ENCODE measurements at regions not wholly inside any gene's neighbourhood (a gene's known extent, or its start where the extent isn't known, plus 50 kb on each side); places are given as distances from the start of the nearest gene placed in this dataset.

DNA sequence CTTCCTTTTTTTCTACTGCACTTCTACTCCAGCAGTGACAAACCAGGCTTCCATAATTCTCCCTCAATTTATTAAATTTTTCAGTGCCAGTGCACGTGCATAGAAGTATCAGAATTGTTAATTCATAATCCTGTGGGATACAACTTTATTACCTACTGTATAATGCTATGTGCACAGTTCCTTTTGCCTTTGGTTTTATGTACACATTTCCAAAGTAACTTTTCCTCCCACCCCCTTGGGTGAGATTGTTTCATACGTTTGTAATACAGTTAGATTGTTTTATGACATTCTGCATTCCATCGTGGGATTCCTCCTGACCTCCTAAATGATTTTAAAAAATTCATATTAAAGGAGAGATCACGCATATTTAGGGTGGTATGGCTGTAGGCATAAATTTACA lies 128.1 kb downstream of the TTC6 start:
- H3K4me1 Mint-ChIP-seq (ENCODE audit: low read depth, unreplicated experiment) = no peaks in the 10 kb centered on the region
- CTCF ChIA-PET = no interaction called here

DNA sequence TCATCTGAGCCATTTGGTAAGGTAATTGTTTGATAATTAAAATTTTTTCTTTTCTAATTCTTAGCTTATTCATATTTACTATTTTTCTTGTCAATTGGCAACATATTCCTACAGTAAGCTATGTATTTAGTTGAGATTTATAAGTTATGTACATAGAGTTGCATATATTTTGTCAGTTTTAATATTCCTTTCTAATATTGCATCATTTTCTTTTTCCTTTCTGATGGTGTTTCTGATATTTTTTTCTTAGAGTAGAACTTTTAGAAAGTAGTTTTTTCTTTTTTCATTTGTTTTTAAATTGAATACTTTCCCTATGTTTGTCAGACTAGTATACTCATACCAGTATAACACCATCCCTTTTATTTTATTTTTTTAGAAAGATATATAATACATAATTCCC lies 131.3 kb downstream of the TTC6 start:
- no peak for DNase-seq
- H3K4me3 Mint-ChIP-seq (ENCODE audit: low read depth, unreplicated experiment) = no peak overlapping the region
- no peaks in the 10 kb centered on the region for H3K4me1 Mint-ChIP-seq (ENCODE audit: low read depth, unreplicated experiment)
- intact Hi-C loops (cut with micrococcal nuclease; ENCODE audit: unreplicated experiment) = no loop called here
- TF ChIP-seq, protein P1, sequence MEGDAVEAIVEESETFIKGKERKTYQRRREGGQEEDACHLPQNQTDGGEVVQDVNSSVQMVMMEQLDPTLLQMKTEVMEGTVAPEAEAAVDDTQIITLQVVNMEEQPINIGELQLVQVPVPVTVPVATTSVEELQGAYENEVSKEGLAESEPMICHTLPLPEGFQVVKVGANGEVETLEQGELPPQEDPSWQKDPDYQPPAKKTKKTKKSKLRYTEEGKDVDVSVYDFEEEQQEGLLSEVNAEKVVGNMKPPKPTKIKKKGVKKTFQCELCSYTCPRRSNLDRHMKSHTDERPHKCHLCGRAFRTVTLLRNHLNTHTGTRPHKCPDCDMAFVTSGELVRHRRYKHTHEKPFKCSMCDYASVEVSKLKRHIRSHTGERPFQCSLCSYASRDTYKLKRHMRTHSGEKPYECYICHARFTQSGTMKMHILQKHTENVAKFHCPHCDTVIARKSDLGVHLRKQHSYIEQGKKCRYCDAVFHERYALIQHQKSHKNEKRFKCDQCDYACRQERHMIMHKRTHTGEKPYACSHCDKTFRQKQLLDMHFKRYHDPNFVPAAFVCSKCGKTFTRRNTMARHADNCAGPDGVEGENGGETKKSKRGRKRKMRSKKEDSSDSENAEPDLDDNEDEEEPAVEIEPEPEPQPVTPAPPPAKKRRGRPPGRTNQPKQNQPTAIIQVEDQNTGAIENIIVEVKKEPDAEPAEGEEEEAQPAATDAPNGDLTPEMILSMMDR (IDR thresholded peaks at IDR 0.05; ENCODE audit: unreplicated experiment) = no peak
- no peaks in the 10 kb centered on the region for H3K36me3 Mint-ChIP-seq (ENCODE audit: insufficient read depth, unreplicated experiment)
- CTCF ChIA-PET = no interaction called here
- no peaks in the 10 kb centered on the region for H3K27me3 Mint-ChIP-seq (ENCODE audit: unreplicated experiment)
- H3K27ac Mint-ChIP-seq (ENCODE audit: unreplicated experiment) = no peak overlapping the region
- no peaks in the 10 kb centered on the region for H3K9me3 Mint-ChIP-seq (ENCODE audit: low read depth, unreplicated experiment)
- no TSS peak for BruUV-seq (replicated peaks)

More for the DNA sequence above, 128.1 kb downstream of the TTC6 start:
- BruUV-seq (replicated peaks) = no TSS peak
- H3K9me3 Mint-ChIP-seq (ENCODE audit: low read depth, unreplicated experiment) = no peaks in the 10 kb centered on the region
- TF ChIP-seq, protein P1 (IDR thresholded peaks at IDR 0.05; ENCODE audit: unreplicated experiment) = no peak
- no peak for DNase-seq
- no peaks in the 10 kb centered on the region for H3K27me3 Mint-ChIP-seq (ENCODE audit: unreplicated experiment)
- H3K4me3 Mint-ChIP-seq (ENCODE audit: low read depth, unreplicated experiment) = no peak overlapping the region
- H3K27ac Mint-ChIP-seq (ENCODE audit: unreplicated experiment) = no peak overlapping the region
- no peaks in the 10 kb centered on the region for H3K36me3 Mint-ChIP-seq (ENCODE audit: insufficient read depth, unreplicated experiment)
- intact Hi-C loops (cut with micrococcal nuclease; ENCODE audit: unreplicated experiment) = no loop called here

DNA sequence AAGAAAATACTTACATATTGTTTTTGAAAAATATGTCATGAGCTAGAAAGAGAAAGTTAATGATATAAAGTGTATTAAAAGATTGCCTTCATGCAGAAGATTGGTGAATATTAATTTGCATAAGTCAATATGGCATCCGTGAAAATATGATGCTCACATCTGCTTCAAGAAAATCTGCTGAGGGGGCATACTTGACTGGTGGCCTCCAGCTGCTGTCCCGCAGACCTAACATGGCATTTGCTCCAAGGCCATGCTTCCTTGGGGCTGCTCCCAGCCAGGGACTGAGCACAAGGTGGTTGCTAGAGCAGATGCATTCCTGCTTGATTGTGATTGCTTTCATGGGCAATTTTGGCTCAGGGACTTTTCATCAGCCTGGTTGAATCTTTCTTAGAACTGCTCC lies 133.8 kb downstream of the TTC6 start:
- CTCF ChIA-PET = interaction anchor here (0.6 kb wide), 1 partner anchor 971 kb away, joined by 4 read pairs; no protein-coding TSS in a partner anchor
- Mint-ChIP-seq H3K27me3 (ENCODE audit: unreplicated experiment) (no peaks in the 10 kb centered on the region), H3K9me3 (ENCODE audit: low read depth, unreplicated experiment) (no peaks in the 10 kb centered on the region), H3K27ac (ENCODE audit: unreplicated experiment) (no peak overlapping the region), H3K4me1 (ENCODE audit: low read depth, unreplicated experiment) (no peaks in the 10 kb centered on the region), H3K36me3 (ENCODE audit: insufficient read depth, unreplicated experiment) (no peaks in the 10 kb centered on the region), H3K4me3 (ENCODE audit: low read depth, unreplicated experiment) (no peak overlapping the region)
- intact Hi-C loops (cut with micrococcal nuclease; ENCODE audit: unreplicated experiment) = no loop called here
- DNase-seq = no peak
- TF ChIP-seq, protein P1 (IDR thresholded peaks at IDR 0.05; ENCODE audit: unreplicated experiment) = no peak
- no TSS peak for BruUV-seq (replicated peaks)

DNA sequence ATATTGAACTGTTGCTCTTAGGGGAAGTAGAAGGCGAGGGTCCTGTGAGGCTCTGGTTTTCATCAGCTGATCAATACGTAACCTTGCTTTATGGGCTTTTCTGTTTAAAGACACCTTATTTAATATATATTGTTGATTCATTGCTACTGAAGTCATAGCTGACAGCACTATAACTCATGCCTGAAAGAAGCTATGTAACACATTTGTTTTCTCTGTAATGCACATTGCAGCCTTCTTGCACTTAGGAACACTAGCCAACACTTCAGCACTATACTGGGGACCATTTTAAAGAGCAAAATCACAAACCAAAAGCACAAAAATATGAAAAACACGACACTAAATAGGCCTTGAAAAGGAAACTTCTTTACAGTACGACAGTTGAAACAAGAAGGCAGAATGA lies 135.7 kb downstream of the TTC6 start:
- BruUV-seq (replicated peaks) = no TSS peak
- CTCF ChIA-PET = no interaction called here
- no peaks in the 10 kb centered on the region for H3K27me3 Mint-ChIP-seq (ENCODE audit: unreplicated experiment)
- TF ChIP-seq, protein P1 (IDR thresholded peaks at IDR 0.05; ENCODE audit: unreplicated experiment) = no peak
- H3K4me1 Mint-ChIP-seq (ENCODE audit: low read depth, unreplicated experiment) = no peaks in the 10 kb centered on the region
- H3K36me3 Mint-ChIP-seq (ENCODE audit: insufficient read depth, unreplicated experiment) = no peaks in the 10 kb centered on the region
- no peak for DNase-seq
- H3K9me3 Mint-ChIP-seq (ENCODE audit: low read depth, unreplicated experiment) = no peaks in the 10 kb centered on the region
- H3K27ac Mint-ChIP-seq (ENCODE audit: unreplicated experiment) = no peak overlapping the region
- intact Hi-C loops (cut with micrococcal nuclease; ENCODE audit: unreplicated experiment) = no loop called here
- no peak overlapping the region for H3K4me3 Mint-ChIP-seq (ENCODE audit: low read depth, unreplicated experiment)

Data from Calu3 (cell line).